ENCODE measurements at regions not wholly inside any gene's neighbourhood (a gene's known extent, or its start where the extent isn't known, plus 50 kb on each side); places are given as distances from the start of the nearest gene placed in this dataset.

GRCh38 chr2:47315475-47315874 lies 53.6 kb upstream of the EPCAM start:
- in situ Hi-C loops (cut with HindIII; ENCODE audit: low sequenced_read_pairs), result no loop called here

GRCh38 chr2:47313728-47314127 lies 55.4 kb upstream of the EPCAM start:
- in situ Hi-C loops (cut with HindIII; ENCODE audit: low sequenced_read_pairs), result no loop called here

GRCh38 chr2:47313141-47313691 lies 55.9 kb upstream of the EPCAM start:
- in situ Hi-C loops (cut with HindIII; ENCODE audit: low sequenced_read_pairs), result no loop called here

GRCh38 chr2:47312491-47312850 lies 56.6 kb upstream of the EPCAM start:
- in situ Hi-C loops (cut with HindIII; ENCODE audit: low sequenced_read_pairs), result no loop called here

GRCh38 chr2:47311764-47312490 lies 57.2 kb upstream of the EPCAM start:
- in situ Hi-C loops (cut with HindIII; ENCODE audit: low sequenced_read_pairs), result no loop called here

GRCh38 chr2:47310801-47311560 lies 58.1 kb upstream of the EPCAM start:
- in situ Hi-C loops (cut with HindIII; ENCODE audit: low sequenced_read_pairs), result no loop called here

GRCh38 chr2:47309952-47310800 lies 58.9 kb upstream of the EPCAM start:
- in situ Hi-C loops (cut with HindIII; ENCODE audit: low sequenced_read_pairs), result loop anchor here (10.0 kb wide), 1 partner anchor 215 kb away; no protein-coding TSS in a partner anchor

GRCh38 chr2:47309472-47309951 lies 59.6 kb upstream of the EPCAM start:
- in situ Hi-C loops (cut with HindIII; ENCODE audit: low sequenced_read_pairs), result loop anchor here (10.0 kb wide), 1 partner anchor 215 kb away; no protein-coding TSS in a partner anchor

- in situ Hi-C loops (cut with HindIII; ENCODE audit: low sequenced_read_pairs), result loop anchor here (10.0 kb wide), 1 partner anchor 212 kb away; no protein-coding TSS in a partner anchor
Measured at GRCh38 chr2:47307066-47307465, 62.0 kb upstream of the EPCAM start.

GRCh38 chr2:47304654-47305053 lies 64.5 kb upstream of the EPCAM start:
- in situ Hi-C loops (cut with HindIII; ENCODE audit: low sequenced_read_pairs), result loop anchor here (10.0 kb wide), 1 partner anchor 210 kb away; no protein-coding TSS in a partner anchor

GRCh38 chr2:47303341-47304148 lies 65.6 kb upstream of the EPCAM start:
- in situ Hi-C loops (cut with HindIII; ENCODE audit: low sequenced_read_pairs), result loop anchor here (10.0 kb wide), 1 partner anchor 209 kb away; no protein-coding TSS in a partner anchor

- in situ Hi-C loops (cut with HindIII; ENCODE audit: low sequenced_read_pairs), result loop anchor here (10.0 kb wide), 1 partner anchor 208 kb away; no protein-coding TSS in a partner anchor
Measured at GRCh38 chr2:47302308-47302707, 66.8 kb upstream of the EPCAM start.

GRCh38 chr2:47301731-47302130 lies 67.4 kb upstream of the EPCAM start:
- in situ Hi-C loops (cut with HindIII; ENCODE audit: low sequenced_read_pairs), result loop anchor here (10.0 kb wide), 1 partner anchor 207 kb away; no protein-coding TSS in a partner anchor

GRCh38 chr2:47301277-47301618 lies 67.9 kb upstream of the EPCAM start:
- in situ Hi-C loops (cut with HindIII; ENCODE audit: low sequenced_read_pairs), result loop anchor here (10.0 kb wide), 1 partner anchor 206 kb away; no protein-coding TSS in a partner anchor

GRCh38 chr2:47300609-47301276 lies 68.4 kb upstream of the EPCAM start:
- in situ Hi-C loops (cut with HindIII; ENCODE audit: low sequenced_read_pairs), result loop anchor here (10.0 kb wide), 1 partner anchor 206 kb away; no protein-coding TSS in a partner anchor

- in situ Hi-C loops (cut with HindIII; ENCODE audit: low sequenced_read_pairs), result loop anchor here (10.0 kb wide), 1 partner anchor 205 kb away; no protein-coding TSS in a partner anchor
Measured at GRCh38 chr2:47300081-47300480, 69.0 kb upstream of the EPCAM start.

- in situ Hi-C loops (cut with HindIII; ENCODE audit: low sequenced_read_pairs), result loop anchor here (5.0 kb wide), 1 partner anchor 67 kb away; no protein-coding TSS in a partner anchor
Measured at GRCh38 chr2:47299555-47299954, 69.6 kb upstream of the EPCAM start.

- in situ Hi-C loops (cut with HindIII; ENCODE audit: low sequenced_read_pairs), result loop anchor here (5.0 kb wide), 1 partner anchor 66 kb away; no protein-coding TSS in a partner anchor
Measured at GRCh38 chr2:47298771-47299170, 70.3 kb upstream of the EPCAM start.

Measured in DLD1 (cell line).